ENCODE measurements at regions not wholly inside any gene's neighbourhood (a gene's known extent, or its start where the extent isn't known, plus 50 kb on each side); places are given as distances from the start of the nearest gene placed in this dataset.
"Not testable (repeated sequence)": the region's sequence is repeated elsewhere in the genome, so short reads cannot be mapped to it uniquely, and the experiment has no call there.

- no peak for DNase-seq
Measured at GRCh38 chr4:122100508-122100907, 51.6 kb upstream of the BLTP1 start.

GRCh38 chr4:122099896-122100295, 52.2 kb upstream of the BLTP1 start:
- no peak for DNase-seq

DNA sequence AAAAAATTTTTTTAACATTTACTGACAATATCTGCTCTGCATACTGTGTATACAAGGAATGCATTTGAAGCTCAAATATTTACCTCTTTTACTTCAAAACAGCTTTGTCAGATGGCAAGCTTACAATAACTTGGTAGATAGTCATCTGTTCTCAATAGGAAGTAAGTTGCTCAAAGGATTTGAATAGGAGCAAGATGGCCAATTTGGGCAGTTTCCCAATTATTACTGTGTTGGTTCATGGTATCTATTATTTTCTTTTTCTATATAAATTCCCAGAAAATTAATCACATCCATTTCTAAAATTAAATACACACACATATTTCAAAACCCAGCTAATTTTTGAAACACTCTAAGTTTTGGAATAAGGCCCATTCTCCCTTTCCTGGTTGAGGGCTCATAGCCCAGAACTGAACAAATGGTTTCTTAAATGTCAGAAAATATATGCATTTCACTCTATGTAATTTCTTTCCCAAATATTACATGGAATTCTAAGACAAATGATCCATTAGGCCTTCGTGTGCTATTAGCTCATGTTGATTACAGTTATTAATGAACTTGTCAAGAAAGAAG, 60.2 kb upstream of the BLTP1 start:
- DNase-seq = no peak

GRCh38 chr4:122091397-122091796, 60.7 kb upstream of the BLTP1 start:
- no peak for DNase-seq

DNA sequence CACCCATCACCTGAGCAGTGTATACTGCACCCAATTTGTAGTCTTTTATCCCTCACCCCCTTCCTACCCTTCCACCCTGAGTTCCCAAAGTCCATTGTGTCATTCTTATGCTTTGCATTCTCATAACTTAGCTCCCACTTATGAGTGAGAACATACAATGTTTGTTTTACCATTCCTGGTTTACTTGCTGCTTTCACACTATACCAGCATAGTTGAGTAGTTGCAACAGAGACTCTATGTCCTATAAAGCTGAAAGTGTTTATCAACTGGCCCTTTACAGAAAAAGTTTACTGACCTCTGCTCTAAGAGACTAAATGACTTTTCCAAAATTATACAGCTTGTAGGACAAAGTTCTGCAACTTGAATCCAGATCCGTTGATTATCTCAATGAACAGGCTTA, 61.1 kb upstream of the BLTP1 start:
- DNase-seq = no peak

GRCh38 chr4:122086338-122087065, 65.6 kb upstream of the BLTP1 start:
- DNase-seq = no peak

- no peak for DNase-seq
Measured at GRCh38 chr4:122083989-122084388, 68.1 kb upstream of the BLTP1 start.

DNA sequence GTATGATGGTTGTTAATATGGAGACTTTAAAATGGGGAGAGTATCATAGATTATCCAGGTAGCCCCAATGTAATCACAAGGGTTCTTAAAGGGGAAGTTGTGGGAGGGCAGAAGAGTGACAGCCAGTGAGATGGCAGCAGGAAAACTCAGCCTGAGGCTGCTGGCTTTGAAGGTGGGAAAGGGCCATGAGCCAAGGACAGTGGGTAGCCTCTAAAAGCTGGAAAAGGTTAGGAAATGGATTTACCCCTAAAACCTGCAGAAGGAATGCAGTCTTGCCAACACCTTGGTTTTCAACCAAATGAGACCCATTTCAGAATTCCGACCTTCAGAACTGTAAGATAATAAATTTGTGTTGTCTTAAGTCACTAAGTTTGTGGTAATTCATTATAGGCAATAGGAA, 68.8 kb upstream of the BLTP1 start:
- DNase-seq = no peak

DNA sequence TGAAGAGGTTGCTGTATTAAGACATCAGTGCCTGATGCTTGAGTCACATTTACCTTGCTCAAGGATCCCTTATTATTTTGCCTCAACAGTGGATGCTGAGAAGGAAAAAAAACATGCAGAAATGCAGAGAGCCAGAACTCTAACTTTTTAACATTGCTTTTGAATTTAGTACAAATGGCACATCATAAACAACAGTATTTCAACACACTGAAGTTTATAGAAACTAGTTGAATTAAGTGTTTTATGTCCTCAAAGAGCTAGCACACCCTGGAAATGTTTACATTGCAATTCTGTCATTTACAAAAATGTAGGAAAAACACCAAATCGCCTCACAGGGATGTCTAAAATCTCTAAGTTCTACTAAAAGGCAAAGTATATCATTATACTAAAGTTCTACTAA, 69.5 kb upstream of the BLTP1 start:
- no peak for DNase-seq

GRCh38 chr4:122077653-122078052, 74.5 kb upstream of the BLTP1 start:
- DNase-seq = not testable (repeated sequence)

- not testable (repeated sequence) for DNase-seq
Measured at GRCh38 chr4:122076835-122077234, 75.3 kb upstream of the BLTP1 start.

GRCh38 chr4:122073615-122074014, 78.5 kb upstream of the BLTP1 start:
- no peak for DNase-seq

DNA sequence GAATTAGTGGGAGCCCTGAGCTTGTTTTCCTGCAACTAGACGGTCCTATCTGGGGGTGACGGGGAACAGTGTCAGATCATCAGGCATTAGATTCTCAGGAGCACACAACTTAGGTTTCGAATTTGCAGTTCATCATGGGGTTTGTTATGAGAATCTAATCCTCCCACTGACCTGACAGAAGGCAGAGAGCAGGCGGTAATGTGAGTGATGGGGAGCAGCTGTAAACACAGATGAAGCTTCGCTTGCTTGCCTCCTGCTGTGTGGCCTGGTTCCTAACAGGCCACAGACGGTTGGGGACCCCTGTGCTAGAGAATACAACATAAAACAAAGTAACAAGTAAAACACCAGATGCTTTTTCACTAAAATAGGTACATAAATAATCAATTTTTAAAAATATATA, 86.2 kb upstream of the BLTP1 start:
- no peak for DNase-seq

- DNase-seq = no peak
Measured at GRCh38 chr4:122065149-122065548, 87.0 kb upstream of the BLTP1 start.

DNA sequence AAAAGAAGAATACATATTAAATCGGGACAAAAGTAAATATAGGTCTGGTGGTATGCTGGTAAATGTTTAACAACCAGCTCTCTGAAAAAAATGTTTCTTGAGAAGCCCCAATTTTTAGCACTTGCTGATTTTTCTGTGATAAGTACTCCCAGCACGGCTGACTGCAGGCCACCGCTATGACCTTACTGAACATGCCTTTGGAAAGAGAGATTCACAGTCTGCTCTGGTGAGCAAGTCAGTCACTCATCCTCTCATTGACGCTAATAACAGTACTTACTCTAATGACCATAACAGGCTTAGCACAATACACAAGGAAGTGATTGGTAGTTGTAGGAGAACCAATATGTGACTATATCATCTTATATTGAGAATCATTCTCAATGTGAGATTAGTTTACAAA, 98.9 kb upstream of the BLTP1 start:
- no peak for DNase-seq

GRCh38 chr4:122052677-122053076, 99.5 kb upstream of the BLTP1 start:
- no peak for DNase-seq

- no peak for DNase-seq
Measured at GRCh38 chr4:122050841-122051240, 99.0 kb upstream of the TRPC3 start.

- DNase-seq = no peak
Measured at GRCh38 chr4:122047456-122048425, 95.9 kb upstream of the TRPC3 start.

DNA sequence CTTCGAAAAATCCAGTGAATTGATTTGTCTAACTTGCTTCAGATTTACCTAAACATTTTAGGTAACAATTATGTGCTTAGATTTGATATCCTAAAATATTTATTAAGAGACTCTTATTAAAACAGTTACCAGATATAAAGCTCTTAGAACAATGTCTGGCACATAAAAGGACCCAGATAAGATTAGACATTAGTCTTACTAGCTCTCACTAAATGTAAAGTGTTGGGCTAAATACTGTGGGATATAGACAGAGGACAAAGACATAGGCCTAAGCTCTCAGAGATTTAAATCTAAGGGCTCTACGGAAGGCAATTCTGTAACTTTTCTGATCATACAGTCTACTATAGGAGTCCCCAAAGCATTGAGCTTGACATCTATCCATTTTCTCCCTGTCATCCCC, 94.4 kb upstream of the TRPC3 start:
- no peak for DNase-seq

DNA sequence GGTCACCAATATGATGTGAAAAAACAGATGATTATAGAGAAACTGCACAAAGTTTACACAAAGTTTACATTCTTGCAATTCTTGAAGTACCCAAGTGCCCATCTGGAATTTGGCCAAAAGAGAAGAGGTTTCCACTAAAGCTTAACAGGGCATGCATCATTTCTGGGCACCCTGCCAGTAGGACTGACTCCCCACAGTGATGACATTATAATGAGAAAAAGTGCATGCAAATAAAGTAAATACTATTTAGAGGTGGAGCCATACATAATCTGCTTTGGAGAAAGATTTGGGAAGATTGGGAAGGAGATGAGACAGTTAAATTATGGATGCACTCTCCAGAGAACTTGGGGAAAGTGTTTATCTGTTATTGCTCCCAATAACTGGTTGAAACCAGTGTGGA, 93.7 kb upstream of the TRPC3 start:
- no peak for DNase-seq

GRCh38 chr4:122044501-122044900, 92.6 kb upstream of the TRPC3 start:
- no peak for DNase-seq

- no peak for DNase-seq
Measured at GRCh38 chr4:122041312-122041711, 89.5 kb upstream of the TRPC3 start.

GRCh38 chr4:122038896-122039295, 87.0 kb upstream of the TRPC3 start:
- no peak for DNase-seq

DNA sequence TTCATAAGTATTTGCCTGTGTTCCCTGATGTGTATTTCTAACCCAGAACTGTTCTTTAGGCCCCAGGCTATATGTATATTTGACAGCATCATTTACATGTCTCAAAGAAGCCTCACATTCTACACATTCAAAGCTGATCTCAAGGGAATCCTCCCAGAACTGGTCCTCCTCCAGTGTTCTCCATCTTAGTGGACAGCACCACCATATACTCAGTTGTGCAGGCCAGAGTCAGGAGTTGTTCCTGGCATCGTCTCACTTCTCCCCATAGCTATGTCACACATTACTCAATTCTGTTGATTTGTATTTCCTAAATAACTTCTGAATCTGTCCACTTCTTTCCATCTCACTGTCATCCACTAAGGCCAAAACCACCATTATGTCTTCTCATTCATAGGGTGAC, 82.8 kb upstream of the TRPC3 start:
- no peak for DNase-seq

All from activated naive CD4-positive, alpha-beta T cell treated with anti-CD3 and anti-CD28 coated beads, Interleukin-2, amount 50 U/mL, for 16 hours (primary cell).